DMS53 treated with DMSO at 0.1 percent for 48 hours (cell line): ENCODE measurements at regions not wholly inside any gene's neighbourhood (a gene's known extent, or its start where the extent isn't known, plus 50 kb on each side); places are given as distances from the start of the nearest gene placed in this dataset.

ENCODE experiments used
- DNase-seq: peaks from one replicate; lab custom pipeline; 2025; ENCODE audit not compliant: unreplicated experiment; lab: John Stamatoyannopoulos, UW

DNA sequence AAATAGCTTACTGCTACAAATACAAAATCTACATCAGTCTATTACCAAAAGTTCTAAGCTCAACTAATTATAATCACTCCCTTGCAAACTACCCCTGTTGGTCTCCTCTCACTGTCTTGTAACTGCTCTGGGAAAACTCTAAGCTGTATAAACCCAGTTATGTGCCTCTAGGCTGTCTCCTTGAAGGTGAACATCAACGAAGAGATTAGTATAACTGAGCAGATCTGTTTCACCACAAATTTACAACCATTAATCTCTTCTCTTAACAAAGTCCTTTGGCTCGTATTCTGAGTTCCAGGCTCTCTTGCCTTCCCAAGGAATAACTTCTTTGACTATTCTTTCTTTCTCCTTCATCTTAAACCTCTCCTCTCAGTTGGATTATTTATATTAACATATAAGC is 84.4 kb upstream of the PRMT6 start:
- no peak for DNase-seq

DNA sequence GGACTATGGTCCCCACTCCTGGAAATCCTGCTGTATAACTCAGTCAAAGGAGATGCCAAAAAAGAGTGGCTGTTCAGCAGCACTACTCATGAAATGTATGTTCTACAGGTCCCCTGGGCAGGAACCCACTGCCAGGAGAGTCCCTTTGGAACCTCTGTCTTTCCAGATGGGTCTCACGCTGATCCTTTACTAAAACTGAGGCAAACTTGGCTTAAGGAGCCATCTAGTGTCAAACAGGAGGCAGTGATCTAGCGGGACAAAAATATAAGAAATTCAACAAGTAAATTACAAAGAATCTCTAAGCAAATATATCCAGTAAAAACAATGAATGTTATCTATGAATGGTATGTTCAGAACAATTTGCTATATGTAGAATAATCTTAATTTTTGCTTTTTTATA is 80.5 kb upstream of the PRMT6 start:
- DNase-seq, result no peak

DNA sequence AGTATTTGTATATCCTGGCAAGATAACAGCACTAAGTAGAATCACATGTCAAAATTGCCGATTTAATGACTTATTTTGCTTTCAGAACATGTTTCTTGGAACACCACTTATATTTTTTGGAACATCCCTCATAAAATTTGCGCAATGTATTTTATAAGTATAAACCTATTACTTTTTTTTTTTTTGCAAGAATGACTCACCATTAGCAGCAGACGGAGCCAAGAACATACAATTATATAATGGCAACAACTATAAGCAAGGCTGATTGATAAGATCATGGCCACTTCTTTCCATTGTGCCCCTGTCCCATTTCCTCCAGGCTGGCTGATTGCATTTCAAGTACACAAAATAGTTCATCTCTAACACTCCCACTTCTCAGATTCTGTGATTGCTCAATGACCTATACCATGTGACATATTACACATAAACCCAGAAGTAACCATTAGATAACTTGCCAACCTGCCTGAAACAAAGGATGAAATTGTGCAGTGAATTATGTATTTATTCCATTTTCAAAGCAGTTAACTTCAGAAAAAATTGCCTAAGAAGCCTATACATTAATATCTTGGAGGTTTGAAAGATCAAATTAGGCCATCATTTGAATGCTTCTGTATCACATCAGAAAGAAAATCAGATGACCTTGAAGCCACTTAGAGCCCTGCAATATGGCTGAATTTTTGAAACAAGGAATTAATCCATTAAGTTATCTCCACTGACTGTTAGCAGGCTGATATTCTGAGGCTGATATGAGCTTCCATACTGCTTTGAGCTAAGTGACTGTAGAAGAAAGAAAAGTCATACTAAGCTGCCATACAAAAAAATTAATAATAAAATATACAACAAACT is 77.8 kb upstream of the PRMT6 start:
- no peak for DNase-seq

- DNase-seq, result no peak
Measured at GRCh38 chr1:106979371-106979770, 77.1 kb upstream of the PRMT6 start.

GRCh38 chr1:106980121-106980520 is 76.4 kb upstream of the PRMT6 start:
- DNase-seq, result no peak

- DNase-seq, result no peak
Measured at GRCh38 chr1:106984801-106985200, 71.7 kb upstream of the PRMT6 start.

GRCh38 chr1:106986603-106987002 is 69.9 kb upstream of the PRMT6 start:
- DNase-seq, result peak; percentile 50

DNA sequence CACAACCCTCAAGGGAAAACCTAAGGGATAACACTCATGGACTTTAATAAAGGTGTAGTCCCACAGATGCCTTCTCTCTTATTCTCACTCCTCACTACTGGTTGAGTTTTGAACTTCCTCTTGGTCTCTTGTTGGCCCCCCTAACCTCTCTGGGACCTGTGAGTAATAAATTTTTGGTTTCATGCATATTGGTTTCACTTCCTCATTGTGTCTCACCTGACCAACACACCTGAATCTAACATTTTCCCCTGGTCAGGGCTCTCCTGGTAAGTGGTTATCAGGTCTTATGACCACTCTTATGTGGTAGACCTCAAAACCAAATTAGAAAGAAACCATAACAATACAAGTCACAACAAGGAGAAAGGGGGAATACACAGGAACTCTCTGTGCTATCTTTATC is 60.5 kb upstream of the PRMT6 start:
- DNase-seq, result no peak

DNA sequence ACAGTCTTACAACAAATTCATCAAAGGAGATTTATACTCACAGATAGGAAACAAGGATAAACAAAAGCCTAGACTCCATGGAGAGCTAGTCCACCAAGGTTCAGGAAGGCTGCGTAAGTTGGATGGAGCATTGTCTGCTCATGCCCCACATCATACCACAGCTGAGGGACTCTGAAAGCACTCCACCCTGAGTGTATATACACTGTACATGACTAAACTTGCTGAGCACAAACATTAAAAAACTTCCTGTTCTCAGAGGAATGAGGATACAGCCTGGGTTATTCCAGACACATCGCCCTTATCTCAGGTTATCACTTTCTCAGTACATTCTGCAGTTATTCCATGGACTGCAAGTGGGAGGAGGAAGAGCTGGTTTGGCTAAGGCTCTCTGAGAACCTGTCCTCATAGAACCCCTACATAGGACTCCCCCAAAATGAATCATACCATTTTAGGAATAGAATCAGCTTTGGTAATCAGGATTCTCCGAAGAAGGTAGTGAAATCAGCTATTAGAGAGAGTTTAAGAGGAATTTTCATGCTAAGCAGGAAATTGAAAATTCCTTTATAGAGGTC is 58.0 kb upstream of the PRMT6 start:
- DNase-seq, result no peak

DNA sequence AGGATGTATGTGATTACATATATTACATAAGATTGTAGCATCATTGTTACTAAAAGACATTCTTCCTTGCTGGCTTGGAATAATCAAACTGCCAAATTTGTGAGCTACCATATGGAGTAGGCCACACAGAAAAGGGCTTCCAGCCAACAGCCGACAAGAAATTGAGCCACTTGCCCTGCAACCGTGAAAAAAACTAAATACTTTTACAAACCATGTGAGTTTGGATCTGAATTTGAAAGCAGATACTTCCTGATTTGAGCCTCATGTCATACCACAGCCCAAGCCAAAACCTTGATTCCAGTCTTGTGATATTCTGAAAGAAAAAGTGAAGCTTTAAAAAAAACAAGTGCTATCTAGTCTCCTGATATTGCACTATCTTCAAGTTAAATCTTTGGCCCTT is 55.6 kb upstream of the PRMT6 start:
- no peak for DNase-seq

DNA sequence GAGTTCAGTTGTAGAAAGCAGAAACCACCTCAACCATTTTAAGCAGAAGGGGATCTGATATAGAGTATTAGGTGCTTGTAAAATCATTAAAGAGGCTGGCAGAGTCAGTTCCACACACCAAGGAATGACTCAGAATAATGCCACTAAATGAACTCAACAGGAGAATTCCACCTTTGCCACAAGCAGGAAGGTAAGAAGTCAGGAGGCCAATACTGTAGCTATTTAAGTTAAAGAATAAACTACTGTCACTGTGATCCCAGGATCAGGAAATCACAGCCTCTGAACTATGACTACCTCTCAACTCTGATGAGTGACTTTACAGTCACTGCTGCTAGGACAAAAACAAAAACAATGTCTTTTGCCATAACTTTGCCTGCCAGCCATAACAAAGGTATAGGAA is 52.5 kb upstream of the PRMT6 start:
- no peak for DNase-seq

GRCh38 chr1:107004421-107004820 is 52.1 kb upstream of the PRMT6 start:
- no peak for DNase-seq
